WTC11 (cell line): ENCODE measurements at regions not wholly inside any gene's neighbourhood (a gene's known extent, or its start where the extent isn't known, plus 50 kb on each side); places are given as distances from the start of the nearest gene placed in this dataset.

ENCODE experiments used
- ATAC-seq: fragments of 200-7000 bp; cut with Tn5 transposase; 2 replicates; pipeline ENCODE4 v1.10.0; 2021; ENCODE audit warnings: mild to moderate bottlenecking, moderate library complexity
- CTCF ChIA-PET: fragments of 300-600 bp; sonication (Branson Sonifier 250); formaldehyde crosslinking; loops from one replicate; lab custom pipeline; 2021; ENCODE audit warnings: antibody characterized with exemption; lab: Charles Lee
- POLR2A ChIA-PET: fragments of 350-600 bp; sonication (Branson Sonifier 250); formaldehyde crosslinking; loops from one replicate; lab custom pipeline; 2021; ENCODE audit warnings: antibody characterized with exemption; lab: Charles Lee
- DNase-seq: peaks from one replicate; pipeline ENCODE4 v3.0.0; 2021; ENCODE audit warnings: low spot score
- H3K27ac Mint-ChIP-seq: 2 replicates; pipeline ENCODE4 v1.8.0; 2021; ENCODE audit warnings: mixed read lengths
- H3K27me3 Mint-ChIP-seq: 2 replicates; pipeline ENCODE4 v1.8.0; 2021; ENCODE audit warnings: low read depth, mild to moderate bottlenecking, moderate library complexity, mixed read lengths
- H3K36me3 Mint-ChIP-seq: 2 replicates; pipeline ENCODE4 v1.8.0; 2021; ENCODE audit warnings: mixed read lengths
- H3K4me1 Mint-ChIP-seq: 2 replicates; pipeline ENCODE4 v1.8.0; 2022; ENCODE audit warnings: mixed read lengths
- H3K4me3 Mint-ChIP-seq: 2 replicates; pipeline ENCODE4 v1.8.0; 2021; ENCODE audit warnings: mild to moderate bottlenecking, moderate library complexity, mixed read lengths
- H3K9me3 Mint-ChIP-seq: 2 replicates; pipeline ENCODE4 v1.8.0; 2021; ENCODE audit warnings: mixed read lengths
- CBFB ChIP-seq: sonication (generic); formaldehyde crosslinking; IDR thresholded peaks from 2 replicates; pipeline ENCODE4 v1.8.1; 2022; ENCODE audit warnings: mild to moderate bottlenecking, low read depth, missing genetic modification reagents
- CREB1 ChIP-seq: sonication (generic); formaldehyde crosslinking; IDR thresholded peaks from 2 replicates; pipeline ENCODE4 v1.8.0; 2023; ENCODE audit warnings: mild to moderate bottlenecking, missing genetic modification reagents
- ETV6 ChIP-seq: sonication (generic); formaldehyde crosslinking; IDR thresholded peaks from 2 replicates; pipeline ENCODE4 v1.8.1; 2022; ENCODE audit warnings: mild to moderate bottlenecking, missing genetic modification reagents
- HMGA2 ChIP-seq: fragments of 250-450 bp; sonication (Bioruptor Pico); IDR thresholded peaks from 2 replicates; pipeline ENCODE4 v1.4.0; 2021; ENCODE audit warnings: mild to moderate bottlenecking, moderate library complexity
- IRF2 ChIP-seq: sonication (generic); formaldehyde crosslinking; IDR thresholded peaks from 2 replicates; pipeline ENCODE4 v1.8.0; 2022; ENCODE audit warnings: low read depth, missing genetic modification reagents, borderline replicate concordance
- NFATC4 ChIP-seq: fragments of 250-450 bp; sonication (Bioruptor Pico); IDR thresholded peaks from 2 replicates; pipeline ENCODE4 v1.9.0; 2021; ENCODE audit warnings: mild to moderate bottlenecking
- RORB ChIP-seq: fragments of 250-450 bp; sonication (Bioruptor Pico); IDR thresholded peaks from 2 replicates; pipeline ENCODE4 v1.9.0; 2021; ENCODE audit warnings: mild to moderate bottlenecking
- SP1 ChIP-seq: sonication (generic); formaldehyde crosslinking; conservative IDR thresholded peaks from 2 replicates; pipeline ENCODE4 v1.8.1; 2022; ENCODE audit warnings: missing genetic modification reagents
- TCF7 ChIP-seq: sonication (generic); formaldehyde crosslinking; IDR thresholded peaks from 2 replicates; pipeline ENCODE4 v1.8.0; 2022; ENCODE audit warnings: mild to moderate bottlenecking, low read depth, missing genetic modification reagents, moderate library complexity
- ZNF138 ChIP-seq: sonication (generic); formaldehyde crosslinking; conservative IDR thresholded peaks from 2 replicates; pipeline ENCODE4 v1.8.1; 2022; ENCODE audit warnings: mild to moderate bottlenecking, moderate library complexity, missing genetic modification reagents
- ZNF263 ChIP-seq: sonication (generic); formaldehyde crosslinking; IDR thresholded peaks from 2 replicates; pipeline ENCODE4 v1.8.1; 2022; ENCODE audit warnings: low read depth, mild to moderate bottlenecking, moderate library complexity, missing genetic modification reagents
- ZNF416 ChIP-seq: fragments of 250-450 bp; sonication (Bioruptor Pico); IDR thresholded peaks from 2 replicates; pipeline ENCODE4 v1.9.0; 2021; ENCODE audit warnings: mild to moderate bottlenecking, inconsistent platforms
- ZNF671 ChIP-seq: fragments of 250-450 bp; sonication (Bioruptor Pico); IDR thresholded peaks from 2 replicates; pipeline ENCODE4 v1.8.0; 2021; ENCODE audit warnings: mild to moderate bottlenecking
- TF ChIP-seq, protein P1 (sequence below): sonication (generic); formaldehyde crosslinking; IDR thresholded peaks from 2 replicates; pipeline ENCODE4 v1.8.1; 2022; ENCODE audit warnings: low read depth, missing genetic modification reagents, borderline replicate concordance
- TF ChIP-seq, protein P2 (sequence below): sonication (generic); formaldehyde crosslinking; IDR thresholded peaks from 2 replicates; pipeline ENCODE4 v1.8.0; 2023; ENCODE audit warnings: missing genetic modification reagents, mild to moderate bottlenecking, borderline replicate concordance
- TF ChIP-seq, protein P3 (sequence below): sonication (generic); formaldehyde crosslinking; IDR thresholded peaks from 2 replicates; pipeline ENCODE4 v1.8.1; 2022; ENCODE audit warnings: mild to moderate bottlenecking, missing genetic modification reagents, moderate library complexity, borderline replicate concordance
- TF ChIP-seq, protein P4 (sequence below): sonication (generic); formaldehyde crosslinking; IDR thresholded peaks from 2 replicates; pipeline ENCODE4 v1.8.1; 2023; ENCODE audit warnings: mild to moderate bottlenecking, missing genetic modification reagents, borderline replicate concordance
- TF ChIP-seq, protein P5 (sequence below): fragments of 250-450 bp; sonication (Bioruptor Pico); conservative IDR thresholded peaks from 2 replicates; pipeline ENCODE4 v1.9.0; 2021; ENCODE audit warnings: mild to moderate bottlenecking
- TF ChIP-seq, protein P6 (sequence below): sonication (generic); formaldehyde crosslinking; IDR thresholded peaks from 2 replicates; pipeline ENCODE4 v1.8.0; 2022; ENCODE audit warnings: mild to moderate bottlenecking, missing genetic modification reagents
- TF ChIP-seq, protein P7 (sequence below): fragments of 200-600 bp; IDR thresholded peaks from 2 replicates; pipeline ENCODE4 v1.8.0; 2022; ENCODE audit warnings: antibody characterized with exemption

DNA sequence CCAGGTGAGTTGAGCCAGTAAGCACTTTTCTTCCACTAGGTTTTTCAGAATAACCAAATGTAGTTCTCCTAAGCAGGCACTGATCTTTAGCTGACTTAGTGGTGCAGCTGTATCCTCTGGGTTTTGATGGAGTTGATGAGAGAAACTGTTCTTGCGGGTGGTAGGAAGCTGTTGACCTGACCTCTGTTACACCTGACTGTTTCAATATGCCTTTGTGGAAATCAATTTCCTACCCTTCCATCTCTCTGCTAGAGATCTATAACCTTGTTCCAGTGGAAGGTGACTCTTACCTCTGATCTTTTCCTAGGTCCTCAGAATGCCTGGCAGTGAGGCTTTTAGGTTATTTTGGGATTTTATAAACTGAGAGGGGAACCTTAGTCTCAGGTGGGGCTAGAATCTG, 51.6 kb upstream of the MACF1 start:
- no peak overlapping the region for H3K4me3 Mint-ChIP-seq
- H3K9me3 Mint-ChIP-seq = no peaks in the 10 kb centered on the region
- no peaks in the 10 kb centered on the region for H3K36me3 Mint-ChIP-seq
- peak overlapping the region; percentile 91 for H3K27ac Mint-ChIP-seq
- TF ChIP-seq IRF2 (CRISPR knock-in tag) (no peak), RORB (CRISPR knock-in tag) (no peak), ZNF671 (CRISPR knock-in tag) (no peak), HMGA2 (CRISPR knock-in tag) (no peak), ZNF138 (CRISPR knock-in tag) (no peak), CBFB (CRISPR knock-in tag) (no peak), CREB1 (no peak), ZNF263 (CRISPR knock-in tag) (no peak), NFATC4 (CRISPR knock-in tag) (no peak), SP1 (CRISPR knock-in tag) (no peak), TCF7 (CRISPR knock-in tag) (no peak), ZNF416 (CRISPR knock-in tag) (no peak), ETV6 (CRISPR knock-in tag) (no peak)
- TF ChIP-seq, protein P1, sequence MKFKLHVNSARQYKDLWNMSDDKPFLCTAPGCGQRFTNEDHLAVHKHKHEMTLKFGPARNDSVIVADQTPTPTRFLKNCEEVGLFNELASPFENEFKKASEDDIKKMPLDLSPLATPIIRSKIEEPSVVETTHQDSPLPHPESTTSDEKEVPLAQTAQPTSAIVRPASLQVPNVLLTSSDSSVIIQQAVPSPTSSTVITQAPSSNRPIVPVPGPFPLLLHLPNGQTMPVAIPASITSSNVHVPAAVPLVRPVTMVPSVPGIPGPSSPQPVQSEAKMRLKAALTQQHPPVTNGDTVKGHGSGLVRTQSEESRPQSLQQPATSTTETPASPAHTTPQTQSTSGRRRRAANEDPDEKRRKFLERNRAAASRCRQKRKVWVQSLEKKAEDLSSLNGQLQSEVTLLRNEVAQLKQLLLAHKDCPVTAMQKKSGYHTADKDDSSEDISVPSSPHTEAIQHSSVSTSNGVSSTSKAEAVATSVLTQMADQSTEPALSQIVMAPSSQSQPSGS (CRISPR knock-in tag) = no peak
- TF ChIP-seq, protein P2, sequence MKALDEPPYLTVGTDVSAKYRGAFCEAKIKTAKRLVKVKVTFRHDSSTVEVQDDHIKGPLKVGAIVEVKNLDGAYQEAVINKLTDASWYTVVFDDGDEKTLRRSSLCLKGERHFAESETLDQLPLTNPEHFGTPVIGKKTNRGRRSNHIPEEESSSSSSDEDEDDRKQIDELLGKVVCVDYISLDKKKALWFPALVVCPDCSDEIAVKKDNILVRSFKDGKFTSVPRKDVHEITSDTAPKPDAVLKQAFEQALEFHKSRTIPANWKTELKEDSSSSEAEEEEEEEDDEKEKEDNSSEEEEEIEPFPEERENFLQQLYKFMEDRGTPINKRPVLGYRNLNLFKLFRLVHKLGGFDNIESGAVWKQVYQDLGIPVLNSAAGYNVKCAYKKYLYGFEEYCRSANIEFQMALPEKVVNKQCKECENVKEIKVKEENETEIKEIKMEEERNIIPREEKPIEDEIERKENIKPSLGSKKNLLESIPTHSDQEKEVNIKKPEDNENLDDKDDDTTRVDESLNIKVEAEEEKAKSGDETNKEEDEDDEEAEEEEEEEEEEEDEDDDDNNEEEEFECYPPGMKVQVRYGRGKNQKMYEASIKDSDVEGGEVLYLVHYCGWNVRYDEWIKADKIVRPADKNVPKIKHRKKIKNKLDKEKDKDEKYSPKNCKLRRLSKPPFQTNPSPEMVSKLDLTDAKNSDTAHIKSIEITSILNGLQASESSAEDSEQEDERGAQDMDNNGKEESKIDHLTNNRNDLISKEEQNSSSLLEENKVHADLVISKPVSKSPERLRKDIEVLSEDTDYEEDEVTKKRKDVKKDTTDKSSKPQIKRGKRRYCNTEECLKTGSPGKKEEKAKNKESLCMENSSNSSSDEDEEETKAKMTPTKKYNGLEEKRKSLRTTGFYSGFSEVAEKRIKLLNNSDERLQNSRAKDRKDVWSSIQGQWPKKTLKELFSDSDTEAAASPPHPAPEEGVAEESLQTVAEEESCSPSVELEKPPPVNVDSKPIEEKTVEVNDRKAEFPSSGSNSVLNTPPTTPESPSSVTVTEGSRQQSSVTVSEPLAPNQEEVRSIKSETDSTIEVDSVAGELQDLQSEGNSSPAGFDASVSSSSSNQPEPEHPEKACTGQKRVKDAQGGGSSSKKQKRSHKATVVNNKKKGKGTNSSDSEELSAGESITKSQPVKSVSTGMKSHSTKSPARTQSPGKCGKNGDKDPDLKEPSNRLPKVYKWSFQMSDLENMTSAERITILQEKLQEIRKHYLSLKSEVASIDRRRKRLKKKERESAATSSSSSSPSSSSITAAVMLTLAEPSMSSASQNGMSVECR (CRISPR knock-in tag) = no peak
- TF ChIP-seq, protein P3, sequence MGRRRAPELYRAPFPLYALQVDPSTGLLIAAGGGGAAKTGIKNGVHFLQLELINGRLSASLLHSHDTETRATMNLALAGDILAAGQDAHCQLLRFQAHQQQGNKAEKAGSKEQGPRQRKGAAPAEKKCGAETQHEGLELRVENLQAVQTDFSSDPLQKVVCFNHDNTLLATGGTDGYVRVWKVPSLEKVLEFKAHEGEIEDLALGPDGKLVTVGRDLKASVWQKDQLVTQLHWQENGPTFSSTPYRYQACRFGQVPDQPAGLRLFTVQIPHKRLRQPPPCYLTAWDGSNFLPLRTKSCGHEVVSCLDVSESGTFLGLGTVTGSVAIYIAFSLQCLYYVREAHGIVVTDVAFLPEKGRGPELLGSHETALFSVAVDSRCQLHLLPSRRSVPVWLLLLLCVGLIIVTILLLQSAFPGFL = no peak
- TF ChIP-seq, protein P4, sequence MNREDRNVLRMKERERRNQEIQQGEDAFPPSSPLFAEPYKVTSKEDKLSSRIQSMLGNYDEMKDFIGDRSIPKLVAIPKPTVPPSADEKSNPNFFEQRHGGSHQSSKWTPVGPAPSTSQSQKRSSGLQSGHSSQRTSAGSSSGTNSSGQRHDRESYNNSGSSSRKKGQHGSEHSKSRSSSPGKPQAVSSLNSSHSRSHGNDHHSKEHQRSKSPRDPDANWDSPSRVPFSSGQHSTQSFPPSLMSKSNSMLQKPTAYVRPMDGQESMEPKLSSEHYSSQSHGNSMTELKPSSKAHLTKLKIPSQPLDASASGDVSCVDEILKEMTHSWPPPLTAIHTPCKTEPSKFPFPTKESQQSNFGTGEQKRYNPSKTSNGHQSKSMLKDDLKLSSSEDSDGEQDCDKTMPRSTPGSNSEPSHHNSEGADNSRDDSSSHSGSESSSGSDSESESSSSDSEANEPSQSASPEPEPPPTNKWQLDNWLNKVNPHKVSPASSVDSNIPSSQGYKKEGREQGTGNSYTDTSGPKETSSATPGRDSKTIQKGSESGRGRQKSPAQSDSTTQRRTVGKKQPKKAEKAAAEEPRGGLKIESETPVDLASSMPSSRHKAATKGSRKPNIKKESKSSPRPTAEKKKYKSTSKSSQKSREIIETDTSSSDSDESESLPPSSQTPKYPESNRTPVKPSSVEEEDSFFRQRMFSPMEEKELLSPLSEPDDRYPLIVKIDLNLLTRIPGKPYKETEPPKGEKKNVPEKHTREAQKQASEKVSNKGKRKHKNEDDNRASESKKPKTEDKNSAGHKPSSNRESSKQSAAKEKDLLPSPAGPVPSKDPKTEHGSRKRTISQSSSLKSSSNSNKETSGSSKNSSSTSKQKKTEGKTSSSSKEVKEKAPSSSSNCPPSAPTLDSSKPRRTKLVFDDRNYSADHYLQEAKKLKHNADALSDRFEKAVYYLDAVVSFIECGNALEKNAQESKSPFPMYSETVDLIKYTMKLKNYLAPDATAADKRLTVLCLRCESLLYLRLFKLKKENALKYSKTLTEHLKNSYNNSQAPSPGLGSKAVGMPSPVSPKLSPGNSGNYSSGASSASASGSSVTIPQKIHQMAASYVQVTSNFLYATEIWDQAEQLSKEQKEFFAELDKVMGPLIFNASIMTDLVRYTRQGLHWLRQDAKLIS = no peak
- TF ChIP-seq, protein P5, sequence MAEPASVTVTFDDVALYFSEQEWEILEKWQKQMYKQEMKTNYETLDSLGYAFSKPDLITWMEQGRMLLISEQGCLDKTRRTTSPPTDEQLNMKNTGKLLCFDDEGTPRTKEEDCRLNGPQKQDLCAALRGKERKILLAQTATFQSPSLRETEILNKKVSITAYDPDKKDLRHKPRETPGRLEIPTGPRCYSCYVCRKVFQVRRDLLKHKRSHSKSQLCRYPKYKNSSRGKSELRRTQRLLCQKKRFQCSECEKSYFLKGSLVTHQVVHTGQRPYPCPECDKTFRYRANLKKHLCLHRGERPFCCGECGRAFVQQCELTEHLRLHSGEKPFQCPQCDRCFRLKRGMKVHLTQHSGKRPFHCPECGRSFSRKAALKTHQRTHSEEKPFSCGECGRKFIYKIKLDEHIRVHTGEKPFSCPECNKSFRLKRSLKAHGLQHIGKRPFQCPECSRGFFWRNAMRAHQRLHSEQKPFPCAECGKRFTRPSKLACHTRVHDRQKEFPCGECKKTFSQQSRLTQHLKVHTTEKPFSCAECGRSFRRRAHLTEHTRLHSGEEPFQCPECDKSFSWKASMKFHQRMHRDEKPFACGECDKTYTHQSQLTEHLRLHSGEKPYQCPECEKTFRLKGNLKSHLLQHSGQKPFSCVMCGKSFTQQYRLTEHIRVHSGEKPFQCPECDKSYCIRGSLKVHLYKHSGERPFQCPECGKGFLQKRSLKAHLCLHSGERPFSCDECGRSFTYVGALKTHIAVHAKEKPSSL (CRISPR knock-in tag) = no peak
- TF ChIP-seq, protein P6, sequence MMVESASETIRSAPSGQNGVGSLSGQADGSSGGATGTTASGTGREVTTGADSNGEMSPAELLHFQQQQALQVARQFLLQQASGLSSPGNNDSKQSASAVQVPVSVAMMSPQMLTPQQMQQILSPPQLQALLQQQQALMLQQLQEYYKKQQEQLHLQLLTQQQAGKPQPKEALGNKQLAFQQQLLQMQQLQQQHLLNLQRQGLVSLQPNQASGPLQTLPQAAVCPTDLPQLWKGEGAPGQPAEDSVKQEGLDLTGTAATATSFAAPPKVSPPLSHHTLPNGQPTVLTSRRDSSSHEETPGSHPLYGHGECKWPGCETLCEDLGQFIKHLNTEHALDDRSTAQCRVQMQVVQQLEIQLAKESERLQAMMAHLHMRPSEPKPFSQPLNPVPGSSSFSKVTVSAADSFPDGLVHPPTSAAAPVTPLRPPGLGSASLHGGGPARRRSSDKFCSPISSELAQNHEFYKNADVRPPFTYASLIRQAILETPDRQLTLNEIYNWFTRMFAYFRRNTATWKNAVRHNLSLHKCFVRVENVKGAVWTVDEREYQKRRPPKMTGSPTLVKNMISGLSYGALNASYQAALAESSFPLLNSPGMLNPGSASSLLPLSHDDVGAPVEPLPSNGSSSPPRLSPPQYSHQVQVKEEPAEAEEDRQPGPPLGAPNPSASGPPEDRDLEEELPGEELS (CRISPR knock-in tag) = no peak
- TF ChIP-seq, protein P7, sequence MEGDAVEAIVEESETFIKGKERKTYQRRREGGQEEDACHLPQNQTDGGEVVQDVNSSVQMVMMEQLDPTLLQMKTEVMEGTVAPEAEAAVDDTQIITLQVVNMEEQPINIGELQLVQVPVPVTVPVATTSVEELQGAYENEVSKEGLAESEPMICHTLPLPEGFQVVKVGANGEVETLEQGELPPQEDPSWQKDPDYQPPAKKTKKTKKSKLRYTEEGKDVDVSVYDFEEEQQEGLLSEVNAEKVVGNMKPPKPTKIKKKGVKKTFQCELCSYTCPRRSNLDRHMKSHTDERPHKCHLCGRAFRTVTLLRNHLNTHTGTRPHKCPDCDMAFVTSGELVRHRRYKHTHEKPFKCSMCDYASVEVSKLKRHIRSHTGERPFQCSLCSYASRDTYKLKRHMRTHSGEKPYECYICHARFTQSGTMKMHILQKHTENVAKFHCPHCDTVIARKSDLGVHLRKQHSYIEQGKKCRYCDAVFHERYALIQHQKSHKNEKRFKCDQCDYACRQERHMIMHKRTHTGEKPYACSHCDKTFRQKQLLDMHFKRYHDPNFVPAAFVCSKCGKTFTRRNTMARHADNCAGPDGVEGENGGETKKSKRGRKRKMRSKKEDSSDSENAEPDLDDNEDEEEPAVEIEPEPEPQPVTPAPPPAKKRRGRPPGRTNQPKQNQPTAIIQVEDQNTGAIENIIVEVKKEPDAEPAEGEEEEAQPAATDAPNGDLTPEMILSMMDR = no peak
- H3K27me3 Mint-ChIP-seq = no peaks in the 10 kb centered on the region
- ChIA-PET POLR2A (interaction anchor here (0.6 to 1.5 kb wide), 3 partner anchors 11 to 357 kb away, joined by 3 to 8 read pairs (median 4); no protein-coding TSS in a partner anchor), CTCF (interaction anchor here (1.0 to 4.9 kb wide), 6 partner anchors 11 to 226 kb away, joined by 3 to 41 read pairs (median 4); no protein-coding TSS in a partner anchor)
- ATAC-seq (no peak), DNase-seq (no peak)
- H3K4me1 Mint-ChIP-seq = peaks cover 74% of the 10 kb centered on the region
